Gastrocnemius medialis (tissue), 4 donors: ENCODE measurements at regions not wholly inside any gene's neighbourhood (a gene's known extent, or its start where the extent isn't known, plus 50 kb on each side); places are given as distances from the start of the nearest gene placed in this dataset.

Experiments used
- ATAC-seq, 2 donors: fragments of 150-250 bp; one replicate each; pipeline ENCODE4 v1.9.1; 2016
- DNase-seq, 2 donors: peaks; one replicate each; pipeline ENCODE4 v3.0.0-alpha.2; 2019
- H3K27ac ChIP-seq, 4 donors: fragments of 200-600 bp; sonication (generic); 1 replicate in 1 of 4; 2 replicates in 3 of 4; pipeline ENCODE4 v1.5.1; 2016 to 2018; ENCODE audit warnings: mild to moderate bottlenecking in 2 of 4, moderate library complexity in 1 of 4
- H3K27me3 ChIP-seq, 3 donors: fragments of 200-600 bp; sonication (generic) in 2 of 3; 1 replicate in 1 of 3; 2 replicates in 2 of 3; pipeline versions ENCODE4 v1.5.1 to v1.6.0; 2016 to 2019; ENCODE audit warnings: mild to moderate bottlenecking in 1 of 3, moderate library complexity in 1 of 3
- H3K36me3 ChIP-seq, 2 donors: fragments of 200-600 bp; sonication (generic) in 1 of 2; one replicate each; pipeline ENCODE4 v1.5.1; 2017 to 2018
- H3K4me1 ChIP-seq, 2 donors: fragments of 200-600 bp; sonication (generic) in 1 of 2; one replicate each; pipeline ENCODE4 v1.5.1; 2016 to 2017; ENCODE audit warnings: mild to moderate bottlenecking in 2 of 2
- H3K4me3 ChIP-seq, 4 donors: fragments of 200-600 bp; sonication (generic) in 3 of 4; 1 replicate in 1 of 4; 2 replicates in 3 of 4; pipeline ENCODE4 v1.5.1; 2016 to 2019; ENCODE audit warnings: mild to moderate bottlenecking in 2 of 4
- H3K9me3 ChIP-seq, 3 donors: fragments of 200-600 bp; sonication (generic) in 2 of 3; 1 replicate in 1 of 3; 2 replicates in 2 of 3; pipeline ENCODE4 v1.5.1; 2016 to 2019
- CTCF ChIP-seq, 5 experiments: fragments of 450-650 bp in 3 of 5; fragments of 200-600 bp in 2 of 5; sonication (generic) in 2 of 5; IDR thresholded peaks in 4 of 5; conservative IDR thresholded peaks in 1 of 5; 1 replicate in 4 of 5; 2 replicates in 1 of 5; pipeline ENCODE4 v1.5.1; 2016 to 2019; ENCODE audit warnings: antibody characterized with exemption in 5 of 5, mild to moderate bottlenecking in 3 of 5, moderate library complexity in 3 of 5
- POLR2A ChIP-seq, 2 donors: fragments of 450-650 bp; IDR thresholded peaks; one replicate each; pipeline ENCODE4 v1.6.1; 2017; ENCODE audit warnings: antibody characterized with exemption in 2 of 2, mild to moderate bottlenecking in 2 of 2, moderate library complexity in 2 of 2
- in situ Hi-C, 4 donors: fragments of 200-750 bp; cut with MboI; loops; one replicate each; pipeline versions ENCODE4 v1.15.0 to v1.8.0; 2017; ENCODE audit warnings: low sequenced_read_pairs in 4 of 4
- intact Hi-C: fragments of 100-400 bp; cut with DNase I; formaldehyde crosslinking; loops from one replicate; pipeline ENCODE4 v1.15.1; 2023; ENCODE audit warnings: low total_unique reads

GRCh38 chr7:9407816-9408215 is 974.4 kb downstream of the NXPH1 start:
- DNase-seq, result no peak
- in situ Hi-C loops (no loop called here), intact Hi-C loops (no loop called here)
- H3K4me3 ChIP-seq, result no peak overlapping the region
- no peaks in the 10 kb centered on the region for H3K36me3 ChIP-seq
- no peaks in the 10 kb centered on the region for H3K27me3 ChIP-seq
- TF ChIP-seq POLR2A (IDR thresholded peaks at IDR 0.05), result no peak
- TF ChIP-seq CTCF (IDR thresholded peaks at IDR 0.05 in 4 of 5, conservative IDR thresholded peaks at IDR 0.05 in 1 of 5), result no peak
- H3K27ac ChIP-seq, result no peak overlapping the region
- H3K9me3 ChIP-seq, result no peaks in the 10 kb centered on the region
- ATAC-seq, result no peak
- H3K4me1 ChIP-seq, result no peaks in the 10 kb centered on the region

- ATAC-seq (no peak), DNase-seq (no peak)
- no peaks in the 10 kb centered on the region for H3K36me3 ChIP-seq
- H3K4me1 ChIP-seq, result no peaks in the 10 kb centered on the region
- H3K9me3 ChIP-seq, result no peaks in the 10 kb centered on the region
- no peak overlapping the region for H3K27ac ChIP-seq
- H3K4me3 ChIP-seq, result no peak overlapping the region
- no peaks in the 10 kb centered on the region for H3K27me3 ChIP-seq
- no peak for TF ChIP-seq POLR2A (IDR thresholded peaks at IDR 0.05)
- TF ChIP-seq CTCF (IDR thresholded peaks at IDR 0.05 in 4 of 5, conservative IDR thresholded peaks at IDR 0.05 in 1 of 5), result no peak
- intact Hi-C loops, result no loop called here
- in situ Hi-C loops, result no loop called here
Measured at GRCh38 chr7:9453521-9453920, 1020.1 kb downstream of the NXPH1 start.

GRCh38 chr7:9488555-9488954 is 1055.1 kb downstream of the NXPH1 start:
- Histone ChIP-seq H3K36me3 (no peaks in the 10 kb centered on the region), H3K27ac (no peak overlapping the region), H3K9me3 (no peaks in the 10 kb centered on the region), H3K27me3 (no peaks in the 10 kb centered on the region), H3K4me1 (no peaks in the 10 kb centered on the region), H3K4me3 (no peak overlapping the region)
- ATAC-seq, result no peak
- TF ChIP-seq POLR2A (IDR thresholded peaks at IDR 0.05) (no peak), CTCF (IDR thresholded peaks at IDR 0.05 in 4 of 5, conservative IDR thresholded peaks at IDR 0.05 in 1 of 5) (no peak)
- intact Hi-C loops (no loop called here), in situ Hi-C loops (no loop called here)
- DNase-seq, result no peak

- H3K27ac ChIP-seq, result no peak overlapping the region
- H3K27me3 ChIP-seq, result no peaks in the 10 kb centered on the region
- ATAC-seq, result no peak
- TF ChIP-seq POLR2A (IDR thresholded peaks at IDR 0.05) (no peak), CTCF (IDR thresholded peaks at IDR 0.05 in 4 of 5, conservative IDR thresholded peaks at IDR 0.05 in 1 of 5) (no peak)
- no peaks in the 10 kb centered on the region for H3K9me3 ChIP-seq
- no peaks in the 10 kb centered on the region for H3K36me3 ChIP-seq
- in situ Hi-C loops (no loop called here), intact Hi-C loops (no loop called here)
- H3K4me3 ChIP-seq, result no peak overlapping the region
- H3K4me1 ChIP-seq, result no peaks in the 10 kb centered on the region
- DNase-seq, result no peak
Measured at GRCh38 chr7:9498303-9498702, 1064.9 kb downstream of the NXPH1 start.

GRCh38 chr7:9502269-9502668 is 1068.9 kb downstream of the NXPH1 start:
- Histone ChIP-seq H3K9me3 (no peaks in the 10 kb centered on the region), H3K27ac (no peak overlapping the region), H3K36me3 (no peaks in the 10 kb centered on the region), H3K4me1 (no peaks in the 10 kb centered on the region), H3K4me3 (no peak overlapping the region), H3K27me3 (no peaks in the 10 kb centered on the region)
- ATAC-seq (no peak), DNase-seq (no peak)
- no peak for TF ChIP-seq CTCF (IDR thresholded peaks at IDR 0.05 in 4 of 5, conservative IDR thresholded peaks at IDR 0.05 in 1 of 5)
- no peak for TF ChIP-seq POLR2A (IDR thresholded peaks at IDR 0.05)
- intact Hi-C loops, result no loop called here
- in situ Hi-C loops, result no loop called here
